ENCODE measurements at regions not wholly inside any gene's neighbourhood (a gene's known extent, or its start where the extent isn't known, plus 50 kb on each side); places are given as distances from the start of the nearest gene placed in this dataset.
A peak's percentile ranks its signal among the peaks of the same experiment; 100 is the strongest.

DNA sequence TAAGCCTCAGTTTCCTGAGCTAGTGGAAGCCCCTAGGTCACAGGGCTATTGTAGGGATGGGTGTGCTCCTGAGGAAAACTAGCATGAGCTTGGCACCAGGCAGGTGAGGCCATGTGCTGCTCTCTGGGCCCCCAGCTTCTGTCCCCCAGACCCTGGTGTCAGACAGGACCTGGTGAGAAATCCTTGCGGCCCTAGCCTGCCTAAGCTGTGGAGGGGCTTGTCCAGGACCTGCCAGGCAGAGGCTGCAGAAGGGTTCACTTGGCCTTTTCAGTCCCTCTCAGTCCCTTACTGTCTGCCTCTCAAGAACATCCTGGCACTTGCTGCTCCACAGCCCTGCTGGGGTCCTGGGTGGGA is 58.4 kb downstream of the ZFP36L2 start (continued):
- TF ChIP-seq, protein P1, sequence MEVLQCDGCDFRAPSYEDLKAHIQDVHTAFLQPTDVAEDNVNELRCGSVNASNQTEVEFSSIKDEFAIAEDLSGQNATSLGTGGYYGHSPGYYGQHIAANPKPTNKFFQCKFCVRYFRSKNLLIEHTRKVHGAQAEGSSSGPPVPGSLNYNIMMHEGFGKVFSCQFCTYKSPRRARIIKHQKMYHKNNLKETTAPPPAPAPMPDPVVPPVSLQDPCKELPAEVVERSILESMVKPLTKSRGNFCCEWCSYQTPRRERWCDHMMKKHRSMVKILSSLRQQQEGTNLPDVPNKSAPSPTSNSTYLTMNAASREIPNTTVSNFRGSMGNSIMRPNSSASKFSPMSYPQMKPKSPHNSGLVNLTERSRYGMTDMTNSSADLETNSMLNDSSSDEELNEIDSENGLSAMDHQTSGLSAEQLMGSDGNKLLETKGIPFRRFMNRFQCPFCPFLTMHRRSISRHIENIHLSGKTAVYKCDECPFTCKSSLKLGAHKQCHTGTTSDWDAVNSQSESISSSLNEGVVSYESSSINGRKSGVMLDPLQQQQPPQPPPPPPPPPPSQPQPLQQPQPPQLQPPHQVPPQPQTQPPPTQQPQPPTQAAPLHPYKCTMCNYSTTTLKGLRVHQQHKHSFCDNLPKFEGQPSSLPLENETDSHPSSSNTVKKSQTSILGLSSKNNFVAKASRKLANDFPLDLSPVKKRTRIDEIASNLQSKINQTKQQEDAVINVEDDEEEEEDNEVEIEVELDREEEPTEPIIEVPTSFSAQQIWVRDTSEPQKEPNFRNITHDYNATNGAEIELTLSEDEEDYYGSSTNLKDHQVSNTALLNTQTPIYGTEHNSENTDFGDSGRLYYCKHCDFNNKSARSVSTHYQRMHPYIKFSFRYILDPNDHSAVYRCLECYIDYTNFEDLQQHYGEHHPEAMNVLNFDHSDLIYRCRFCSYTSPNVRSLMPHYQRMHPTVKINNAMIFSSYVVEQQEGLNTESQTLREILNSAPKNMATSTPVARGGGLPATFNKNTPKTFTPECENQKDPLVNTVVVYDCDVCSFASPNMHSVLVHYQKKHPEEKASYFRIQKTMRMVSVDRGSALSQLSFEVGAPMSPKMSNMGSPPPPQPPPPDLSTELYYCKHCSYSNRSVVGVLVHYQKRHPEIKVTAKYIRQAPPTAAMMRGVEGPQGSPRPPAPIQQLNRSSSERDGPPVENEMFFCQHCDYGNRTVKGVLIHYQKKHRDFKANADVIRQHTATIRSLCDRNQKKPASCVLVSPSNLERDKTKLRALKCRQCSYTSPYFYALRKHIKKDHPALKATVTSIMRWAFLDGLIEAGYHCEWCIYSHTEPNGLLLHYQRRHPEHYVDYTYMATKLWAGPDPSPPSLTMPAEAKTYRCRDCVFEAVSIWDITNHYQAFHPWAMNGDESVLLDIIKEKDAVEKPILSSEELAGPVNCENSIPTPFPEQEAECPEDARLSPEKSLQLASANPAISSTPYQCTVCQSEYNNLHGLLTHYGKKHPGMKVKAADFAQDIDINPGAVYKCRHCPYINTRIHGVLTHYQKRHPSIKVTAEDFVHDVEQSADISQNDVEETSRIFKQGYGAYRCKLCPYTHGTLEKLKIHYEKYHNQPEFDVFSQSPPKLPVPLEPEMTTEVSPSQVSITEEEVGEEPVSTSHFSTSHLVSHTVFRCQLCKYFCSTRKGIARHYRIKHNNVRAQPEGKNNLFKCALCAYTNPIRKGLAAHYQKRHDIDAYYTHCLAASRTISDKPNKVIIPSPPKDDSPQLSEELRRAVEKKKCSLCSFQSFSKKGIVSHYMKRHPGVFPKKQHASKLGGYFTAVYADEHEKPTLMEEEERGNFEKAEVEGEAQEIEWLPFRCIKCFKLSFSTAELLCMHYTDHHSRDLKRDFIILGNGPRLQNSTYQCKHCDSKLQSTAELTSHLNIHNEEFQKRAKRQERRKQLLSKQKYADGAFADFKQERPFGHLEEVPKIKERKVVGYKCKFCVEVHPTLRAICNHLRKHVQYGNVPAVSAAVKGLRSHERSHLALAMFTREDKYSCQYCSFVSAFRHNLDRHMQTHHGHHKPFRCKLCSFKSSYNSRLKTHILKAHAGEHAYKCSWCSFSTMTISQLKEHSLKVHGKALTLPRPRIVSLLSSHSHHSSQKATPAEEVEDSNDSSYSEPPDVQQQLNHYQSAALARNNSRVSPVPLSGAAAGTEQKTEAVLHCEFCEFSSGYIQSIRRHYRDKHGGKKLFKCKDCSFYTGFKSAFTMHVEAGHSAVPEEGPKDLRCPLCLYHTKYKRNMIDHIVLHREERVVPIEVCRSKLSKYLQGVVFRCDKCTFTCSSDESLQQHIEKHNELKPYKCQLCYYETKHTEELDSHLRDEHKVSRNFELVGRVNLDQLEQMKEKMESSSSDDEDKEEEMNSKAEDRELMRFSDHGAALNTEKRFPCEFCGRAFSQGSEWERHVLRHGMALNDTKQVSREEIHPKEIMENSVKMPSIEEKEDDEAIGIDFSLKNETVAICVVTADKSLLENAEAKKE (CRISPR knock-in tag; IDR thresholded peaks at IDR 0.05): no peak

DNA sequence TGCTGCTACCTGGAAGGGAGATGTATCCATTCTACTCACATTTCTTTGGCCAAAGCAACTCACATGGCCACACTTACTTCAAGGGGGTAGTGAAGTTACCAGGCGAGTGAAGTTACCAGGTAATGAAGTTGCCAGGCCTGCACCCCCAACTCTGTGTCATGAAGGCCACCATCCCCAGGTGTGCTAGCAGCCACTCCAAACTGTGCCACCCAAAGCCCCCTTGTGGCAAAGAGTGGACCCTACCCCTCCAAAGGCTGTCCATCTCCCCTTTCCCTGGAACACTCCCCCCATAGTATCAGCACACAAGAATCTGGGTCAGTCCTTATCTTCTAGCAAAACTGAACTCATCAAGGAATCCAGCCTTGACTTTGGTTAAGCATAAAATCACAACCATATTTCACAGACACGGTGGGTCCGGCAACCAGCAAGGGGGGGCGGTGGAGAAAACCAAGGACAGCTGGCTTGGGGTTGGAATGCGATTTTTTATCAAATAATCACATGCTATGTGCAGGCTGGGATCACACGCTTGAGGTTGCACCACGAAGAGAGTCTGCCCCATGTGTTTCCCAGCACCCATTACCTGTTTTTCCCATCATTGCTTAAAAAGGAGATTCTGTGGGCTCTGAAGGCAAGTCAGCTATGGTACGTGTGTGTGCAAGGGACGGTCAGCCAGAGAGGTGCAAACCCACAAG is 60.9 kb downstream of the ZFP36L2 start:
- Histone ChIP-seq H3K4me2 (no peak overlapping the region), H3K36me3 (ENCODE audit: insufficient read depth) (no peaks in the 10 kb centered on the region), H2AFZ (0 out of 2 replicates have a peak overlapping the region, but pooled peaks have one; percentile 32), H3K27ac (ENCODE audit: low read depth) (no peak overlapping the region), H3K4me3 (no peak overlapping the region), H3K9me2 (ENCODE audit: insufficient read depth) (no peaks in the 10 kb centered on the region), H3K79me2 (replicated peaks; ENCODE audit: insufficient read depth) (no peaks in the 10 kb centered on the region), H3K27me3 (ENCODE audit: insufficient read depth) (no peaks in the 10 kb centered on the region), H3K4me1 (ENCODE audit: insufficient read depth) (no peaks in the 10 kb centered on the region; the same call in 1 of the 2 replicates), H4K20me1 (replicated peaks; ENCODE audit: insufficient read depth) (no peaks in the 10 kb centered on the region), H3F3A (replicated peaks; ENCODE audit: low read depth) (no peaks in the 10 kb centered on the region)
- H3K4me3 Mint-ChIP-seq: no peak overlapping the region
- DNase-seq (ENCODE audit: low spot score): peak; percentile 62
- H3K9me3 Mint-ChIP-seq: no peaks in the 10 kb centered on the region; the same call in 1 of the 3 replicates
- peaks cover 16% of the 10 kb centered on the region for H3K27me3 Mint-ChIP-seq (ENCODE audit: insufficient read depth, low read depth, poor library complexity)
- no peaks in the 10 kb centered on the region for H3K36me3 Mint-ChIP-seq (ENCODE audit: low read depth)
- no peak overlapping the region for H3K27ac Mint-ChIP-seq
- peaks cover 18% of the 10 kb centered on the region for H3K4me1 Mint-ChIP-seq
- peak; percentile 65 for ATAC-seq
- TF ChIP-seq, protein P2, sequence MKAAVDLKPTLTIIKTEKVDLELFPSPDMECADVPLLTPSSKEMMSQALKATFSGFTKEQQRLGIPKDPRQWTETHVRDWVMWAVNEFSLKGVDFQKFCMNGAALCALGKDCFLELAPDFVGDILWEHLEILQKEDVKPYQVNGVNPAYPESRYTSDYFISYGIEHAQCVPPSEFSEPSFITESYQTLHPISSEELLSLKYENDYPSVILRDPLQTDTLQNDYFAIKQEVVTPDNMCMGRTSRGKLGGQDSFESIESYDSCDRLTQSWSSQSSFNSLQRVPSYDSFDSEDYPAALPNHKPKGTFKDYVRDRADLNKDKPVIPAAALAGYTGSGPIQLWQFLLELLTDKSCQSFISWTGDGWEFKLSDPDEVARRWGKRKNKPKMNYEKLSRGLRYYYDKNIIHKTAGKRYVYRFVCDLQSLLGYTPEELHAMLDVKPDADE (IDR thresholded peaks at IDR 0.05): no peak
- TF ChIP-seq STAT1 (IDR thresholded peaks at IDR 0.05; ENCODE audit: unreplicated experiment) (no peak), NANOG (IDR thresholded peaks at IDR 0.05; ENCODE audit: borderline replicate concordance) (no peak), CREB1 (CRISPR knock-in tag; IDR thresholded peaks at IDR 0.05; ENCODE audit: low read depth) (no peak), ZNF331 (CRISPR knock-in tag; IDR thresholded peaks at IDR 0.05; ENCODE audit: low read depth) (no peak), EZH2 (IDR thresholded peaks at IDR 0.05; ENCODE audit: low read depth, unreplicated experiment) (no peak)
- TF ChIP-seq, protein P3, sequence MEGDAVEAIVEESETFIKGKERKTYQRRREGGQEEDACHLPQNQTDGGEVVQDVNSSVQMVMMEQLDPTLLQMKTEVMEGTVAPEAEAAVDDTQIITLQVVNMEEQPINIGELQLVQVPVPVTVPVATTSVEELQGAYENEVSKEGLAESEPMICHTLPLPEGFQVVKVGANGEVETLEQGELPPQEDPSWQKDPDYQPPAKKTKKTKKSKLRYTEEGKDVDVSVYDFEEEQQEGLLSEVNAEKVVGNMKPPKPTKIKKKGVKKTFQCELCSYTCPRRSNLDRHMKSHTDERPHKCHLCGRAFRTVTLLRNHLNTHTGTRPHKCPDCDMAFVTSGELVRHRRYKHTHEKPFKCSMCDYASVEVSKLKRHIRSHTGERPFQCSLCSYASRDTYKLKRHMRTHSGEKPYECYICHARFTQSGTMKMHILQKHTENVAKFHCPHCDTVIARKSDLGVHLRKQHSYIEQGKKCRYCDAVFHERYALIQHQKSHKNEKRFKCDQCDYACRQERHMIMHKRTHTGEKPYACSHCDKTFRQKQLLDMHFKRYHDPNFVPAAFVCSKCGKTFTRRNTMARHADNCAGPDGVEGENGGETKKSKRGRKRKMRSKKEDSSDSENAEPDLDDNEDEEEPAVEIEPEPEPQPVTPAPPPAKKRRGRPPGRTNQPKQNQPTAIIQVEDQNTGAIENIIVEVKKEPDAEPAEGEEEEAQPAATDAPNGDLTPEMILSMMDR (conservative IDR thresholded peaks at IDR 0.05; ENCODE audit: low read depth in 2 of 2): peak; percentile 61 to 67

All from GM23338 (cell line).